H1 (cell line): ENCODE measurements at regions not wholly inside any gene's neighbourhood (a gene's known extent, or its start where the extent isn't known, plus 50 kb on each side); places are given as distances from the start of the nearest gene placed in this dataset.
A peak's percentile ranks its signal among the peaks of the same experiment; 100 is the strongest.

Experiments used
- CTCF ChIA-PET: fragments of 300-600 bp; sonication (Branson Sonifier 250); formaldehyde crosslinking; loops from one replicate; lab custom pipeline; 2021; ENCODE audit not compliant: partially characterized antibody; lab: Charles Lee
- POLR2A ChIA-PET: fragments of 300-600 bp; sonication (Branson Sonifier 250); formaldehyde crosslinking; loops from one replicate; lab custom pipeline; 2021; ENCODE audit warnings: inconsistent platforms; ENCODE audit not compliant: partially characterized antibody; lab: Charles Lee
- DNase-seq, 2 experiments: peaks; one replicate each; pipeline versions ENCODE4 v3.0.0 to v3.0.0-alpha.2; 2010 to 2022; ENCODE audit warnings: low spot score in 2 of 2, low read depth in 1 of 2, mixed read lengths in 1 of 2
- FAIRE-seq: peaks from 2 replicates; lab custom pipeline; 2011; peaks lifted over from hg19 to GRCh38; lab: Jason Lieb, UNC
- H2AFZ ChIP-seq: 2 replicates; pipeline ENCODE4 v1.8.1; 2012; ENCODE audit warnings: low read length, inconsistent platforms
- H2AK5ac ChIP-seq: 2 replicates; pipeline ENCODE4 v1.6.1; 2013; ENCODE audit warnings: low read depth, low read length
- H2BK120ac ChIP-seq: replicated peaks from 2 replicates; pipeline ENCODE3; 2013; ENCODE audit warnings: low read depth, low read length, inconsistent platforms
- H2BK12ac ChIP-seq: 2 replicates; pipeline ENCODE4 v1.6.1; 2013; ENCODE audit warnings: low read depth, low read length
- H2BK15ac ChIP-seq: 2 replicates; pipeline ENCODE4 v1.6.1; 2013; ENCODE audit warnings: low read length
- H2BK20ac ChIP-seq: 2 replicates; pipeline ENCODE4 v1.6.1; 2013; ENCODE audit warnings: low read length
- H2BK5ac ChIP-seq: 2 replicates; pipeline ENCODE4 v1.6.1; 2013; ENCODE audit warnings: low read depth, low read length
- H3K14ac ChIP-seq: 2 replicates; pipeline ENCODE4 v1.6.1; 2013; ENCODE audit warnings: inconsistent platforms; ENCODE audit not compliant: insufficient read length
- H3K18ac ChIP-seq: 2 replicates; pipeline ENCODE4 v1.6.1; 2013; ENCODE audit warnings: low read length; ENCODE audit errors: extremely low read depth
- H3K23ac ChIP-seq: 2 replicates; pipeline ENCODE4 v1.6.1; 2013; ENCODE audit warnings: inconsistent platforms; ENCODE audit not compliant: insufficient read length
- H3K23me2 ChIP-seq: 2 replicates; pipeline ENCODE4 v1.6.1; 2013; ENCODE audit warnings: low read depth, low read length
- H3K27ac ChIP-seq: 2 replicates; pipeline ENCODE4 v1.6.1; 2011; ENCODE audit warnings: low read depth, low read length, inconsistent platforms
- H3K27me3 ChIP-seq, 4 experiments: replicated peaks in 1 of 4; 1 replicate in 1 of 4; 2 replicates in 3 of 4; pipeline versions ENCODE4 v1.6.1 to v1.8.1; 2011 to 2013; ENCODE audit warnings: low read length in 3 of 4, mild to moderate bottlenecking in 3 of 4, inconsistent platforms in 2 of 4, mixed read lengths in 2 of 4, moderate library complexity in 1 of 4; ENCODE audit not compliant: control insufficient read depth in 3 of 4, insufficient read depth in 3 of 4; ENCODE audit errors: extremely low read depth in 1 of 4
- H3K36me3 ChIP-seq, 4 experiments: 2 replicates each; pipeline versions ENCODE4 v1.6.1 to v1.8.1; 2011 to 2013; ENCODE audit warnings: mild to moderate bottlenecking in 4 of 4, low read length in 3 of 4, moderate library complexity in 2 of 4, control low read depth in 1 of 4, inconsistent platforms in 1 of 4; ENCODE audit not compliant: insufficient read depth in 4 of 4, control insufficient read depth in 2 of 4
- H3K4ac ChIP-seq: replicated peaks from 2 replicates; pipeline ENCODE3; 2013; ENCODE audit warnings: low read length, low read depth, mixed read lengths, inconsistent platforms; ENCODE audit not compliant: insufficient read length
- H3K4me1 ChIP-seq, 4 experiments: replicated peaks in 1 of 4; 1 replicate in 1 of 4; 2 replicates in 3 of 4; pipeline versions ENCODE4 v1.6.1 to v1.8.1; 2011 to 2013; ENCODE audit warnings: low read length in 3 of 4, inconsistent platforms in 2 of 4, mixed read lengths in 1 of 4; ENCODE audit not compliant: insufficient read depth in 4 of 4, control insufficient read depth in 3 of 4
- H3K4me2 ChIP-seq, 2 experiments: 2 replicates each; pipeline versions ENCODE4 v1.6.1 to v1.8.1; 2011 to 2013; ENCODE audit warnings: low read depth in 2 of 2, low read length in 2 of 2, control low read depth in 1 of 2, inconsistent platforms in 1 of 2, mild to moderate bottlenecking in 1 of 2; ENCODE audit not compliant: insufficient read depth in 1 of 2
- H3K4me3 ChIP-seq, 4 experiments: fragments of 200-600, 300-600 bp in 1 of 4; sonication (generic), shearing (Covaris generic), sonication (Bioruptor Twin) in 1 of 4; 2 replicates each; pipeline versions ENCODE4 v1.5.1 to v1.8.1; 2011 to 2016; ENCODE audit warnings: low read length in 4 of 4, low read depth in 3 of 4, control low read depth in 2 of 4, inconsistent platforms in 2 of 4, mild to moderate bottlenecking in 2 of 4, mixed read lengths in 1 of 4, moderate library complexity in 1 of 4; ENCODE audit not compliant: insufficient read depth in 2 of 4; ENCODE audit errors: extremely low read depth in 1 of 4
- H3K56ac ChIP-seq: replicated peaks from 2 replicates; pipeline ENCODE3; 2013; ENCODE audit warnings: low read depth, mild to moderate bottlenecking, mixed read lengths, low read length, inconsistent platforms; ENCODE audit not compliant: insufficient read length
- H3K79me1 ChIP-seq: 2 replicates; pipeline ENCODE4 v1.6.1; 2013; ENCODE audit warnings: low read depth, low read length, control low read depth
- H3K79me2 ChIP-seq, 2 experiments: 2 replicates each; pipeline versions ENCODE4 v1.6.1 to v1.8.1; 2012 to 2013; ENCODE audit warnings: low read length in 2 of 2, mild to moderate bottlenecking in 2 of 2, inconsistent platforms in 1 of 2; ENCODE audit not compliant: insufficient read depth in 2 of 2, control insufficient read depth in 1 of 2
- H3K9ac ChIP-seq, 4 experiments: replicated peaks in 1 of 4; 1 replicate in 1 of 4; 2 replicates in 3 of 4; pipeline versions ENCODE4 v1.6.1 to v1.8.1; 2011 to 2013; ENCODE audit warnings: low read depth in 3 of 4, low read length in 3 of 4, control low read depth in 2 of 4, mild to moderate bottlenecking in 2 of 4, moderate library complexity in 2 of 4, inconsistent platforms in 1 of 4; ENCODE audit errors: extremely low read depth in 1 of 4
- H3K9me3 ChIP-seq, 2 experiments: 2 replicates each; pipeline versions ENCODE4 v1.6.1 to v1.8.1; 2012 to 2013; ENCODE audit warnings: mild to moderate bottlenecking in 2 of 2, moderate library complexity in 2 of 2, control low read depth in 1 of 2, inconsistent platforms in 1 of 2, low read depth in 1 of 2, low read length in 1 of 2, mixed read lengths in 1 of 2; ENCODE audit not compliant: insufficient read depth in 2 of 2
- H4K20me1 ChIP-seq, 2 experiments: replicated peaks in 1 of 2; 2 replicates each; pipeline versions ENCODE3 to v1.8.1; 2011 to 2013; ENCODE audit warnings: inconsistent platforms in 2 of 2, low read length in 2 of 2, mild to moderate bottlenecking in 1 of 2; ENCODE audit not compliant: insufficient read depth in 2 of 2, control insufficient read depth in 1 of 2
- H4K5ac ChIP-seq: 2 replicates; pipeline ENCODE4 v1.6.1; 2013; ENCODE audit warnings: low read length, low read depth, mixed read lengths, inconsistent platforms; ENCODE audit not compliant: insufficient read length
- H4K8ac ChIP-seq: 2 replicates; pipeline ENCODE4 v1.8.0; 2013; ENCODE audit warnings: mild to moderate bottlenecking, moderate library complexity, low read length, inconsistent platforms; ENCODE audit not compliant: insufficient read depth; ENCODE audit errors: extremely low read depth
- H4K91ac ChIP-seq: replicated peaks from 2 replicates; pipeline ENCODE3; 2013; ENCODE audit warnings: low read length, mixed read lengths, inconsistent platforms; ENCODE audit not compliant: insufficient read length
- CREB1 ChIP-seq: IDR thresholded peaks from 2 replicates; pipeline ENCODE4 v1.6.1; 2012; ENCODE audit warnings: inconsistent platforms
- EGR1 ChIP-seq: IDR thresholded peaks from 2 replicates; pipeline ENCODE4 v1.6.1; 2011; ENCODE audit warnings: low read depth, low read length, borderline replicate concordance
- KDM1A ChIP-seq: fragments of 200-600, 300-600 bp; sonication (generic); IDR thresholded peaks from 2 replicates; pipeline ENCODE4 v1.7.1; 2016; ENCODE audit warnings: mild to moderate bottlenecking, low read length, borderline replicate concordance
- KDM5A ChIP-seq: fragments of 200-600 bp; IDR thresholded peaks from 2 replicates; pipeline ENCODE4 v1.7.1; 2012; ENCODE audit warnings: mild to moderate bottlenecking, low read length, inconsistent platforms, mixed read lengths
- RAD21 ChIP-seq, 2 experiments: IDR thresholded peaks in 1 of 2; conservative IDR thresholded peaks in 1 of 2; 2 replicates each; pipeline ENCODE4 v1.6.1; 2011; ENCODE audit warnings: low read depth in 2 of 2, low read length in 2 of 2, improper control_type of control experiment in 1 of 2, inconsistent platforms in 1 of 2, mild to moderate bottlenecking in 1 of 2, moderate library complexity in 1 of 2
- TBP ChIP-seq: IDR thresholded peaks from 2 replicates; pipeline ENCODE4 v1.6.1; 2011; ENCODE audit warnings: low read depth, low read length, improper control_type of control experiment
- TCF12 ChIP-seq: IDR thresholded peaks from 2 replicates; pipeline ENCODE4 v1.6.1; 2011; ENCODE audit warnings: low read depth, mild to moderate bottlenecking, low read length
- WGBS, 2 experiments: shearing (Covaris generic) in 1 of 2; methylation state at CpG; one replicate each; pipeline versions ENCODE4 v1.1.6 to v1.1.7; 2013 to 2015; ENCODE audit warnings: low lambda C conversion rate in 2 of 2, mixed read lengths in 2 of 2, inconsistent platforms in 1 of 2, low coverage in 1 of 2, missing lambda C conversion rate in 1 of 2; ENCODE audit not compliant: insufficient replicate concordance in 2 of 2, insufficient coverage in 1 of 2, insufficient read length in 1 of 2; ENCODE audit errors: extremely low coverage in 1 of 2, missing lambda C conversion rate in 1 of 2; 5-methylcytosine and 5-hydroxymethylcytosine counted together

GRCh38 chr2:118315606-118316005, 227.3 kb downstream of the INSIG2 start:
- H3K9ac ChIP-seq = no peak overlapping the region
- no peak overlapping the region for H3K4ac ChIP-seq
- H4K8ac ChIP-seq = no peak overlapping the region
- no peak for DNase-seq
- ChIA-PET CTCF (interaction anchor here (0.8 to 1.2 kb wide), 4 partner anchors 10 to 94 kb away, joined by 3 read pairs; no protein-coding TSS in a partner anchor), POLR2A (interaction anchor here (1.5 kb wide), 1 partner anchor 19 kb away, joined by 4 read pairs; no protein-coding TSS in a partner anchor)
- 0 out of 2 replicates have a peak overlapping the region, but pooled peaks have one; percentile 20 for H2BK15ac ChIP-seq
- no peak overlapping the region for H2AK5ac ChIP-seq
- no peak overlapping the region for H2BK20ac ChIP-seq
- H3K27me3 ChIP-seq = no peaks in the 10 kb centered on the region
- H3K36me3 ChIP-seq = no peaks in the 10 kb centered on the region
- H3K27ac ChIP-seq = no peak overlapping the region
- H4K91ac ChIP-seq = no peak overlapping the region
- H2BK5ac ChIP-seq = no peak overlapping the region
- H3K79me2 ChIP-seq = peaks cover 0 to 3% of the 10 kb centered on the region in 2 experiments; a peak in 1 of 4 replicates
- no peak overlapping the region for H3K4me2 ChIP-seq
- no peak overlapping the region for H2BK12ac ChIP-seq
- H3K4me3 ChIP-seq = no peak overlapping the region
- no peak overlapping the region for H3K18ac ChIP-seq
- WGBS, 2 experiments = 88% methylated on average over 5 of the region's 5 CpGs; no CpG with 5 or more reads in 1 of the 2 experiments
- H3K79me1 ChIP-seq = no peaks in the 10 kb centered on the region; the same call in 1 of the 2 replicates
- no peak overlapping the region for H4K5ac ChIP-seq
- H3K9me3 ChIP-seq = no peaks in the 10 kb centered on the region
- no peak overlapping the region for H2BK120ac ChIP-seq
- no peak for FAIRE-seq
- no peak overlapping the region for H3K14ac ChIP-seq
- TF ChIP-seq EGR1 = no peak
- no peak for TF ChIP-seq CREB1
- no peak for TF ChIP-seq KDM5A
- no peak for TF ChIP-seq KDM1A
- no peak for TF ChIP-seq TCF12
- TF ChIP-seq TBP = no peak
- TF ChIP-seq RAD21 (IDR thresholded peaks at IDR 0.05 in 1 of 2, conservative IDR thresholded peaks at IDR 0.05 in 1 of 2; ENCODE audit: low read depth in 2 of 2, low read length in 2 of 2) = no peak
- TF ChIP-seq, all 59 proteins: peak for 0
- Histone ChIP-seq H3K23me2 (peaks cover under 1% of the 10 kb centered on the region), H3K4me1 (peaks cover 8 to 34% (median 26%) of the 10 kb centered on the region in 4 experiments), H3K56ac (no peak overlapping the region), H3K23ac (no peak overlapping the region), H4K20me1 (no peaks in the 10 kb centered on the region), H2AFZ (no peak overlapping the region)
